ENCODE measurements at regions not wholly inside any gene's neighbourhood (a gene's known extent, or its start where the extent isn't known, plus 50 kb on each side); places are given as distances from the start of the nearest gene placed in this dataset.

- DNase-seq (ENCODE audit: insufficient read length, low spot score, missing footprints), result no peak
- Histone ChIP-seq H3K36me3 (ENCODE audit: insufficient read depth, low read length) (no peaks in the 10 kb centered on the region), H3K4me3 (ENCODE audit: insufficient read depth, low read length) (no peak overlapping the region), H3K4me1 (ENCODE audit: insufficient read depth, low read length) (no peaks in the 10 kb centered on the region), H2AFZ (ENCODE audit: low read length) (no peak overlapping the region), H3K27me3 (ENCODE audit: insufficient read depth, low read length) (no peaks in the 10 kb centered on the region), H3K9me3 (ENCODE audit: low read depth, low read length) (no peaks in the 10 kb centered on the region), H3K4me2 (ENCODE audit: insufficient read depth, low read length) (no peak overlapping the region), H3K27ac (ENCODE audit: low read depth, low read length) (no peak overlapping the region), H4K20me1 (ENCODE audit: insufficient read depth, low read length) (no peaks in the 10 kb centered on the region), H3K79me2 (ENCODE audit: insufficient read depth, low read length) (no peaks in the 10 kb centered on the region)
- no peak for TF ChIP-seq CTCF (IDR thresholded peaks at IDR 0.05; ENCODE audit: extremely low read depth, low read depth, low read length)
These were observed 317.0 kb upstream of the GCFC2 start for GRCh38 chr2:76027761-76028160.

GRCh38 chr2:76019128-76019527 is 308.4 kb upstream of the GCFC2 start:
- H3K4me1 ChIP-seq (ENCODE audit: insufficient read depth, low read length), result no peaks in the 10 kb centered on the region
- DNase-seq (ENCODE audit: insufficient read length, low spot score, missing footprints), result no peak
- H3K27me3 ChIP-seq (ENCODE audit: insufficient read depth, low read length), result no peaks in the 10 kb centered on the region
- no peaks in the 10 kb centered on the region for H3K79me2 ChIP-seq (ENCODE audit: insufficient read depth, low read length)
- H3K4me2 ChIP-seq (ENCODE audit: insufficient read depth, low read length), result no peak overlapping the region
- H3K36me3 ChIP-seq (ENCODE audit: insufficient read depth, low read length), result no peaks in the 10 kb centered on the region
- H4K20me1 ChIP-seq (ENCODE audit: insufficient read depth, low read length), result no peaks in the 10 kb centered on the region
- H3K4me3 ChIP-seq (ENCODE audit: insufficient read depth, low read length), result no peak overlapping the region
- peaks cover 2% of the 10 kb centered on the region for H3K9me3 ChIP-seq (ENCODE audit: low read depth, low read length)
- no peak overlapping the region for H2AFZ ChIP-seq (ENCODE audit: low read length)
- H3K27ac ChIP-seq (ENCODE audit: low read depth, low read length), result no peak overlapping the region
- TF ChIP-seq CTCF (IDR thresholded peaks at IDR 0.05; ENCODE audit: extremely low read depth, low read depth, low read length), result no peak

GRCh38 chr2:76009484-76009883 is 298.8 kb upstream of the GCFC2 start:
- Histone ChIP-seq H3K4me1 (ENCODE audit: insufficient read depth, low read length) (no peaks in the 10 kb centered on the region), H3K27ac (ENCODE audit: low read depth, low read length) (no peak overlapping the region), H3K79me2 (ENCODE audit: insufficient read depth, low read length) (no peaks in the 10 kb centered on the region), H3K4me2 (ENCODE audit: insufficient read depth, low read length) (no peak overlapping the region), H3K36me3 (ENCODE audit: insufficient read depth, low read length) (no peaks in the 10 kb centered on the region), H4K20me1 (ENCODE audit: insufficient read depth, low read length) (no peaks in the 10 kb centered on the region), H3K27me3 (ENCODE audit: insufficient read depth, low read length) (no peaks in the 10 kb centered on the region), H2AFZ (ENCODE audit: low read length) (no peak overlapping the region), H3K9me3 (ENCODE audit: low read depth, low read length) (no peaks in the 10 kb centered on the region), H3K4me3 (ENCODE audit: insufficient read depth, low read length) (no peak overlapping the region)
- DNase-seq (ENCODE audit: insufficient read length, low spot score, missing footprints), result no peak
- TF ChIP-seq CTCF (IDR thresholded peaks at IDR 0.05; ENCODE audit: extremely low read depth, low read depth, low read length), result no peak

- TF ChIP-seq CTCF (IDR thresholded peaks at IDR 0.05; ENCODE audit: extremely low read depth, low read depth, low read length), result no peak
These were observed 297.4 kb upstream of the GCFC2 start for GRCh38 chr2:76008001-76008702.

More at GRCh38 chr2:76008001-76008702, 297.4 kb upstream of the GCFC2 start:
- Histone ChIP-seq H3K4me3 (ENCODE audit: insufficient read depth, low read length) (no peak overlapping the region), H3K27ac (ENCODE audit: low read depth, low read length) (no peak overlapping the region), H3K4me2 (ENCODE audit: insufficient read depth, low read length) (no peak overlapping the region), H3K9me3 (ENCODE audit: low read depth, low read length) (no peaks in the 10 kb centered on the region), H3K4me1 (ENCODE audit: insufficient read depth, low read length) (no peaks in the 10 kb centered on the region), H3K27me3 (ENCODE audit: insufficient read depth, low read length) (no peaks in the 10 kb centered on the region), H2AFZ (ENCODE audit: low read length) (no peak overlapping the region), H3K79me2 (ENCODE audit: insufficient read depth, low read length) (no peaks in the 10 kb centered on the region), H3K36me3 (ENCODE audit: insufficient read depth, low read length) (no peaks in the 10 kb centered on the region), H4K20me1 (ENCODE audit: insufficient read depth, low read length) (no peaks in the 10 kb centered on the region)
- no peak for DNase-seq (ENCODE audit: insufficient read length, low spot score, missing footprints)
